Gastroesophageal sphincter (tissue), 4 donors: ENCODE measurements at regions not wholly inside any gene's neighbourhood (a gene's known extent, or its start where the extent isn't known, plus 50 kb on each side); places are given as distances from the start of the nearest gene placed in this dataset.

Experiments used
- ATAC-seq: fragments of 150-250 bp; one replicate; pipeline ENCODE4 v1.9.1; 2016; ENCODE audit warnings: mild to moderate bottlenecking, moderate library complexity
- H3K27ac ChIP-seq, 4 donors: fragments of 200-600 bp; sonication (generic) in 3 of 4; 1 replicate in 3 of 4; 2 replicates in 1 of 4; pipeline ENCODE4 v1.5.1; 2016 to 2019
- H3K27me3 ChIP-seq: fragments of 200-600 bp; sonication (generic); one replicate; pipeline ENCODE4 v1.5.1; 2019
- H3K36me3 ChIP-seq, 2 donors: fragments of 200-600 bp; sonication (generic); one replicate each; pipeline ENCODE4 v1.5.1; 2019; ENCODE audit warnings: control low read depth in 1 of 2
- H3K4me1 ChIP-seq, 3 donors: fragments of 200-600 bp; sonication (generic); 1 replicate in 2 of 3; 2 replicates in 1 of 3; pipeline ENCODE4 v1.5.1; 2016 to 2019; ENCODE audit warnings: control low read depth in 2 of 3
- H3K4me3 ChIP-seq, 2 donors: fragments of 200-600 bp; sonication (generic); one replicate each; pipeline ENCODE4 v1.5.1; 2019; ENCODE audit warnings: mild to moderate bottlenecking in 1 of 2, moderate library complexity in 1 of 2
- H3K9me3 ChIP-seq, 3 donors: fragments of 200-600 bp; sonication (generic); one replicate each; pipeline ENCODE4 v1.5.1; 2017 to 2019; ENCODE audit warnings: control low read depth in 2 of 3
- CTCF ChIP-seq, 4 experiments: fragments of 200-600 bp in 2 of 4; fragments of 450-650 bp in 2 of 4; sonication (generic) in 1 of 4; IDR thresholded peaks; one replicate each; pipeline ENCODE4 v1.5.1; 2017 to 2019; ENCODE audit warnings: antibody characterized with exemption in 4 of 4, mild to moderate bottlenecking in 2 of 4, moderate library complexity in 2 of 4
- EP300 ChIP-seq: sonication (generic); formaldehyde crosslinking; IDR thresholded peaks from one replicate; pipeline ENCODE4 v1.6.1; 2017; ENCODE audit warnings: antibody characterized with exemption, mild to moderate bottlenecking
- POLR2A ChIP-seq, 2 donors: fragments of 450-650 bp; IDR thresholded peaks; one replicate each; pipeline ENCODE4 v1.6.1; 2017; ENCODE audit warnings: antibody characterized with exemption in 2 of 2, mild to moderate bottlenecking in 2 of 2, moderate library complexity in 1 of 2
- POLR2AphosphoS5 ChIP-seq: sonication (generic); formaldehyde crosslinking; IDR thresholded peaks from one replicate; pipeline ENCODE4 v1.6.1; 2017; ENCODE audit warnings: antibody characterized with exemption
- WGBS, 2 donors: methylation state at CpG; one replicate each; pipeline ENCODE4 v1.1.5; 2018; ENCODE audit warnings: low coverage in 1 of 2; 5-methylcytosine and 5-hydroxymethylcytosine counted together

GRCh38 chr11:92702037-92702804 is 267.2 kb upstream of the MTNR1B start:
- Histone ChIP-seq H3K9me3 (no peaks in the 10 kb centered on the region), H3K36me3 (no peaks in the 10 kb centered on the region), H3K27me3 (no peaks in the 10 kb centered on the region), H3K4me1 (peaks cover 0 to 6% (median 2%) of the 10 kb centered on the region in 3 donors), H3K4me3 (no peak overlapping the region), H3K27ac (no peak overlapping the region)
- no peak for ATAC-seq
- WGBS, 2 donors: 82 to 85% methylated on average over 6 to 8 of the region's 8 CpGs
- TF ChIP-seq EP300 (no peak), POLR2AphosphoS5 (no peak), CTCF (IDR thresholded peaks at IDR 0.05) (no peak), POLR2A (IDR thresholded peaks at IDR 0.05) (no peak)

GRCh38 chr11:92702805-92703448 is 266.5 kb upstream of the MTNR1B start:
- H3K4me1 ChIP-seq: peaks cover 0 to 13% (median 8%) of the 10 kb centered on the region in 3 donors
- no peak overlapping the region for H3K4me3 ChIP-seq
- H3K27me3 ChIP-seq: no peaks in the 10 kb centered on the region
- no peak for TF ChIP-seq POLR2A (IDR thresholded peaks at IDR 0.05)
- no peak for TF ChIP-seq POLR2AphosphoS5
- TF ChIP-seq CTCF (IDR thresholded peaks at IDR 0.05): no peak
- TF ChIP-seq EP300: no peak
- ATAC-seq: no peak
- H3K27ac ChIP-seq: no peak overlapping the region
- no peaks in the 10 kb centered on the region for H3K9me3 ChIP-seq
- no peaks in the 10 kb centered on the region for H3K36me3 ChIP-seq

- Histone ChIP-seq H3K36me3 (no peaks in the 10 kb centered on the region), H3K9me3 (no peaks in the 10 kb centered on the region), H3K27me3 (no peaks in the 10 kb centered on the region), H3K27ac (no peak overlapping the region), H3K4me3 (no peak overlapping the region), H3K4me1 (peaks cover 0 to 16% (median 8%) of the 10 kb centered on the region in 3 donors)
- TF ChIP-seq EP300 (no peak), CTCF (IDR thresholded peaks at IDR 0.05) (no peak), POLR2A (IDR thresholded peaks at IDR 0.05) (no peak), POLR2AphosphoS5 (no peak)
- ATAC-seq: no peak
- WGBS, 2 donors: 39 to 66% methylated on average over 2 to 3 of the region's 3 CpGs
These were observed 266.0 kb upstream of the MTNR1B start for GRCh38 chr11:92703449-92703830.

- WGBS, 2 donors: 73 to 80% methylated on average over 3 of the region's 3 CpGs
These were observed 262.3 kb upstream of the MTNR1B start for GRCh38 chr11:92707173-92707619.

More at GRCh38 chr11:92707173-92707619, 262.3 kb upstream of the MTNR1B start:
- ATAC-seq: peak; percentile 31
- Histone ChIP-seq H3K4me1 (peaks cover 4 to 21% (median 8%) of the 10 kb centered on the region in 3 donors), H3K4me3 (no peak overlapping the region), H3K27me3 (no peaks in the 10 kb centered on the region), H3K9me3 (no peaks in the 10 kb centered on the region), H3K36me3 (no peaks in the 10 kb centered on the region), H3K27ac (peak overlapping the region in 2 of 4 donors; percentile 9 to 35)
- no peak for TF ChIP-seq EP300
- no peak for TF ChIP-seq POLR2A (IDR thresholded peaks at IDR 0.05)
- no peak for TF ChIP-seq CTCF (IDR thresholded peaks at IDR 0.05)
- no peak for TF ChIP-seq POLR2AphosphoS5
